Right kidney (tissue), 1 donor: ENCODE measurements at regions not wholly inside any gene's neighbourhood (a gene's known extent, or its start where the extent isn't known, plus 50 kb on each side); places are given as distances from the start of the nearest gene placed in this dataset.
A peak's percentile ranks its signal among the peaks of the same experiment; 100 is the strongest.

Source experiments
- DNase-seq: peaks from one replicate; pipeline ENCODE4 v3.0.0-alpha.2; 2016

GRCh38 chr7:140239653-140239935 is 62.8 kb upstream of the KDM7A start:
- DNase-seq, result no peak

- no peak for DNase-seq
Observed at GRCh38 chr7:140238778-140239652, 62.2 kb upstream of the KDM7A start.

DNA sequence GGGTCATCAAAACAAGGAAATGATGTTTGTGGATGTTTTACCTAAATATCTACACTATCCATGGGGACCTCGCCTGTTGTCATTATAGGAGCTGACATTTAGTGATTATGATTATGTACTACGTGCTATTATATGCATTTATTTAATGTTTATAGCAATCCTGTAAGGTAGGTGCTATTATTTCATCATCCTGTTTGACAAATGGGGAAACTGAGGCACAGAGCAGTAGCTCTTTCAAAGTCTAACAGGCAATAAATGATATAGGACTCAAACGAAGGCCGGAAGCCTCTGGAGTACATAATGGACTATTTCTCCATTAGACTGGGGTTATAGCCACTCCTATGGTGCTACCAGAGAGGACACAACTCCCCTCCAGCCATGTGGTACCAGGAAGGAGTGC is 60.6 kb upstream of the KDM7A start:
- no peak for DNase-seq

DNA sequence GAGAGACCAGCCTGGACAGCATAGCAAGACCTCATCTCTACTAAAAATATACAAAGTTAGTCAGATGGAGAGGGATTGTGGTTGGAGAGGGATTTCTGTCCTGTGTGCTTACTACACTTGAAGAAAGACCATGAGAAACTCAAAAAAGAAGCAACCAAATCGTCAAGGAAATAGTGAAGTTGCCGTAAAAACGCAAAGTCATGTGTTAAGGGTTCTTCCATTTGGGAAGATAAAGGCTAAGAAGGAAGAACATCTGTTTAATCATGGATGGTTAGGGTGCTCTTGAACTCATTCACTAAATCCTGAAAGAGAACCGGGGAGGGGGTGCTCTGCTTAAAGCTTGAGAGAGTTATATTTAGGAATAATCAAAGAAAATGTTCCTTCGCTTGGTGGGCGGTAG is 59.8 kb upstream of the KDM7A start:
- no peak for DNase-seq

- no peak for DNase-seq
Observed at GRCh38 chr7:140235114-140235513, 58.3 kb upstream of the KDM7A start.

- no peak for DNase-seq
Observed at GRCh38 chr7:140232957-140233917, 56.5 kb upstream of the KDM7A start.

- DNase-seq, result no peak
Observed at GRCh38 chr7:140231771-140232491, 55.1 kb upstream of the KDM7A start.

DNA sequence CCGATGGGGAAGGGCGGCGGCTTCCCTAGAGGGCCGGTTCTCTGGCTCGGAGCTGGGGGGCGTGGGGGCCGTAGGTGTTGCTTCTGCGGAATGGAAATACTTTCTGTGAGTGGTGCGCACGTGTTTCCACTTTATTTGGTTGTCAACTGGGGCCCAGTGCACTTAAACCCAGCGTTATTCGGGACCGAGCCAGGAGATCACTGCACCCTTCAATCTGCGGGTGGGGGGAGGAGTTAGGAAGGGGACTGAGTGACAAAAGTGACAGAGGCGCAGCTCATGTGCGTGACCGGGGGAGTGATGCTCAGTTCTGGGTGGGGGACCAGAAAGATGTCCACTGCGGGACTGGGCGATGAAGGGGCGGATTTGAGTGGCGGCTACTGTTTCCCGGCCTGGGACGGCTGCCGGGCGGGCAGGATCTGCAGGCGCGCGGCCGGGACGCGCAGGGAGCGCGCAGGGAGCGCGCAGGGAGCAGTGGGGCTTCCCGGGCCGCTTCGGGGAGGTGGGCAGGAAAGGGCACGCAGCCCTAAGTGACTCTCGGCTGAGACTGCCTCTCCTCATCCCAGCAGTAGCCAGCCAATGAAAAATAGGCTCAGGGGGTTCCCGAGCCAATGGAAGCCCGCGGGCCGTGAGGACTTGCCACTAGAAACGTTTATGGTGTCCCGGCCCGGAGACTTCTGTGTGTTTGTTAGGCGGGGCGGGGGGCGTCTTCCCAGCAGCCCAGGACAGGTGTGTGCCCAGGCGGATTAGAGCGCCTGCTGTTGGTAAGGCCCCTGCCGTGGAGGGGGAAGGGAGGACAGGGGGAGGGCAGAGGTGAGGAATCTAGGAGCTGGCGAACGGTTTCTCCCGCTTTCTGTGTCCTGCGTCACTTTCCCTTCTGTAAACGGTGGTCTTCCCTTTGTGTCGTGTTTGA is 54.3 kb upstream of the KDM7A start:
- DNase-seq, result peak; percentile 72

GRCh38 chr7:140230516-140230860 is 53.7 kb upstream of the KDM7A start:
- no peak for DNase-seq

DNA sequence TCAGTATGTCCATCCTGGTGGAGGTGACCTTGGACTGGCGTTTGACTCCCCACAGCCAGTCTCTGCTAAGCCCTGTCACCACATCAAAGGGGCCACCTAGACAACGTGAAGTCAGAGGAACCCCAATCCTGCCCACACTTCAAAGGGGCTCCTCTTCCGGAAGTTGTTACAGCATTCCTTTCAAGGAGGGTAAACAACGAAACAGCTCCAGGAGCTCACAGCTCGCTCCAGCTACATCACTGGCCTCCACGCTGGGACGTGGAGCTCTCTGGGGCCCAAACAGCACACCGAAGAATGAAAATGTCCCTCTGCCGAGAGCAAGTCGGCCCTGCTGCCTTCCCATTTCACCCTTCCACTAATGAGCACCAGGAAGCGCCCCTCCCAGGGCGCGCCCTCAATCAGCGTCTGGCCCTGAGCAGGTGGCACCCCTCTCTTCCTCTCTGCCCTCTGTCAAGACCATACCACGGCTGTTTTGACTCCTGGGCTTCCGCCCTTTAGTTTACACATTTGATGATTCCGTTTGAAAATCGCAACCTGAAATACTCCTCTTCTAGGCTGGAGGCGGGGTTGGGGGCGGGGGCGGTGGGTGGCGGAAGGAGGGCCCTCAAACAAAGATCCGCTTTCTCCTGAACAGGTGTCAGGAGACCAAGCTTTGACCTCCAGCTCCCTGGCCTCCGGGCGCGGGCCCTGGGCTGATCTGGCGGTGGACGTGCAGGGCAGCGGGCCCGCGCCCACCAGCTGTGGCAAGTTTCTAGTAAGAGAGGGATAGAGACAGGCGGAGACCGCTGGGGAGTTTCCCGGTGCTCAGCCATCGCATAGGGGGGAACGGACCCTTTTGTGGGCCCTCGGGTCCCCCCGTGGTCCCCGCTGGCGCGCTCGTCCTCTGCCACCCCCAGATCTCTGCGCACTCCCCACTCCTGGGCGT is 53.1 kb upstream of the KDM7A start:
- DNase-seq, result peak; percentile 56

- DNase-seq, result no peak
Observed at GRCh38 chr7:140229101-140229525, 52.3 kb upstream of the KDM7A start.
